Activated CD4-positive, alpha-beta memory T cell treated with anti-CD3 and anti-CD28 coated beads, Interleukin-2, amount 10 ng/mL, durations not matched to agents 7 days and 5 days (primary cell): ENCODE measurements at regions not wholly inside any gene's neighbourhood (a gene's known extent, or its start where the extent isn't known, plus 50 kb on each side); places are given as distances from the start of the nearest gene placed in this dataset.

Experiments
- CTCF ChIA-PET: fragments of 350-600 bp; sonication (Branson Sonifier 250); formaldehyde crosslinking; loops from one replicate; lab custom pipeline; 2021; ENCODE audit warnings: antibody characterized with exemption, inconsistent platforms; lab: Charles Lee
- POLR2A ChIA-PET: fragments of 350-600 bp; sonication (Branson Sonifier 250); formaldehyde crosslinking; loops from one replicate; lab custom pipeline; 2021; ENCODE audit warnings: antibody characterized with exemption; lab: Charles Lee
- DNase-seq: peaks from one replicate; pipeline ENCODE4 v3.0.0-alpha.2; 2020
- H3K27ac Mint-ChIP-seq: one replicate; pipeline ENCODE4 v1.8.0; 2021; ENCODE audit warnings: mild to moderate bottlenecking, mixed read lengths
- H3K27me3 Mint-ChIP-seq: one replicate; pipeline ENCODE4 v1.8.0; 2021; ENCODE audit warnings: mixed read lengths
- H3K36me3 Mint-ChIP-seq: one replicate; pipeline ENCODE4 v1.8.0; 2021; ENCODE audit warnings: low read depth, mixed read lengths
- H3K4me1 Mint-ChIP-seq: one replicate; pipeline ENCODE4 v1.8.0; 2021; ENCODE audit warnings: mixed read lengths
- H3K4me3 Mint-ChIP-seq: one replicate; pipeline ENCODE4 v1.8.0; 2021; ENCODE audit warnings: mild to moderate bottlenecking, mixed read lengths
- H3K9me3 Mint-ChIP-seq: one replicate; pipeline ENCODE4 v1.8.0; 2021; ENCODE audit warnings: mixed read lengths

GRCh38 chr3:160141485-160142185 is 83.6 kb upstream of the C3orf80 start:
- H3K27me3 Mint-ChIP-seq: peaks cover 3% of the 10 kb centered on the region
- no peak overlapping the region for H3K27ac Mint-ChIP-seq
- no peak for DNase-seq
- peaks cover 25% of the 10 kb centered on the region for H3K9me3 Mint-ChIP-seq
- peaks cover 7% of the 10 kb centered on the region for H3K4me1 Mint-ChIP-seq
- no peak overlapping the region for H3K4me3 Mint-ChIP-seq
- ChIA-PET POLR2A (no interaction called here), CTCF (no interaction called here)
- peaks cover 3% of the 10 kb centered on the region for H3K36me3 Mint-ChIP-seq

DNA sequence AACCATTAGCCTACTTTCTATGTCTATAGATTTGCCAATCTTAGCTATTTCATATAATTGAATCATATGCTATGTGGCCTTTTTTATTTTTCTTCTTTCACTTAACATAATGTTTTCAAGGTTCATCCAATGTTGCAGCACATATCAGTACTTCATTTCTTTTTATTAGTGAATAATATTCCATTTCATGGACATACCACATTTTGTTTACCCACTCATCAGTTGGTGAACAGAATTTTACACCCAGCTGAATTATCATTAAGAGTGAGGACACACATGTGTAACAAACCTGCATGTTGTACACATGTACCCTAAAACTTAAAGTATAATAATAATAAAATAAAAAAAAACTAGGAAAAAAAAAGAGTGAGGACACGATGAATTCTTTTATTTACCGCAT is 81.7 kb upstream of the C3orf80 start:
- H3K27me3 Mint-ChIP-seq: no peaks in the 10 kb centered on the region
- no peak overlapping the region for H3K4me3 Mint-ChIP-seq
- CTCF ChIA-PET: no interaction called here
- H3K9me3 Mint-ChIP-seq: peaks cover 25% of the 10 kb centered on the region
- H3K27ac Mint-ChIP-seq: no peak overlapping the region
- peaks cover 7% of the 10 kb centered on the region for H3K4me1 Mint-ChIP-seq
- H3K36me3 Mint-ChIP-seq: peaks cover 3% of the 10 kb centered on the region
- POLR2A ChIA-PET: no interaction called here
- DNase-seq: no peak

DNA sequence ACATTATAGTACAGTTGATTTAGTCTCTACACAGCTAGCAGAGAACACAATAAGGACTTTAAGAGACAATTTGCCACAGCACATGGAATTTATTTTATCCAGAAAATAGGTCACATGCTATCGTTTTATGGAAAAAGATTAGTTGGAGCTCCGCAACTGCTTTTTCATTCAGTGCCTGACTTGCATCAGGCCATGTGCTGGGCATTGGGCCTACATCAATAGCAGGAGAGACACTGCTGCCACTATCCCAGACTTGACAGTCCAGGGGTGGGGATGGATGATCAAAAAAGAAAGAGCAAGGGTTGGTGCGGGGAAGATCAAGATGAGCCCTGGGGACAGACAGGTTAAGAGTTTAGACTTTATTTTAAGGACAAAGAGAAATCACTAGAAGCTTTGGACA is 75.2 kb upstream of the C3orf80 start:
- no peaks in the 10 kb centered on the region for H3K36me3 Mint-ChIP-seq
- H3K4me1 Mint-ChIP-seq: no peaks in the 10 kb centered on the region
- POLR2A ChIA-PET: no interaction called here
- H3K27me3 Mint-ChIP-seq: peaks cover 6% of the 10 kb centered on the region
- no peak overlapping the region for H3K4me3 Mint-ChIP-seq
- DNase-seq: no peak
- H3K27ac Mint-ChIP-seq: no peak overlapping the region
- no peaks in the 10 kb centered on the region for H3K9me3 Mint-ChIP-seq
- CTCF ChIA-PET: no interaction called here

DNA sequence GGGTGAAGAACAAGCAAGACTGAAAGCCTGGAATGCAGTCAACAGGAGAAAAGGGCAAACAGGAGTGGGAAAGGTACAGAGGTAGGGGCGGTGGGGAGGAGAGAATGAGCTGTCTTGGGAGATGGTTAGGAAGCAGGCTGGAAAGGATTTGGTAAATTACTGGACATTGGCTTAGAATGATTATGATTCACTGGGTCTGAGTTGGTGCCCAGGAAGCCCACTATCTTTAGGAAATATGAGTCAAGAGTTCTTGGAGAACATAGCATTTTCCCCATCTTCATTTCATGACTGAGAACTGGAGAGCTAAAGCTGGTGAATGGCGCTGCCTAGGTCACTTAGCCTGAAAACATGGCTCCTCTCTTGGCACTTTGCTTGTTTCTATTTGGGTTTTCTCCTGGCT is 74.7 kb upstream of the C3orf80 start:
- ChIA-PET POLR2A (no interaction called here), CTCF (no interaction called here)
- no peaks in the 10 kb centered on the region for H3K36me3 Mint-ChIP-seq
- no peaks in the 10 kb centered on the region for H3K9me3 Mint-ChIP-seq
- H3K27ac Mint-ChIP-seq: no peak overlapping the region
- H3K4me1 Mint-ChIP-seq: no peaks in the 10 kb centered on the region
- DNase-seq: no peak
- H3K27me3 Mint-ChIP-seq: peaks cover 6% of the 10 kb centered on the region
- H3K4me3 Mint-ChIP-seq: no peak overlapping the region

- Mint-ChIP-seq H3K9me3 (no peaks in the 10 kb centered on the region), H3K4me3 (no peak overlapping the region), H3K27ac (no peak overlapping the region), H3K36me3 (no peaks in the 10 kb centered on the region), H3K27me3 (peaks cover 6% of the 10 kb centered on the region), H3K4me1 (no peaks in the 10 kb centered on the region)
- ChIA-PET CTCF (interaction anchor here (0.7 kb wide), 1 partner anchor 124 kb away, joined by 3 read pairs; no protein-coding TSS in a partner anchor), POLR2A (no interaction called here)
- DNase-seq: no peak
Observed at GRCh38 chr3:160152638-160153037, 72.6 kb upstream of the C3orf80 start.

DNA sequence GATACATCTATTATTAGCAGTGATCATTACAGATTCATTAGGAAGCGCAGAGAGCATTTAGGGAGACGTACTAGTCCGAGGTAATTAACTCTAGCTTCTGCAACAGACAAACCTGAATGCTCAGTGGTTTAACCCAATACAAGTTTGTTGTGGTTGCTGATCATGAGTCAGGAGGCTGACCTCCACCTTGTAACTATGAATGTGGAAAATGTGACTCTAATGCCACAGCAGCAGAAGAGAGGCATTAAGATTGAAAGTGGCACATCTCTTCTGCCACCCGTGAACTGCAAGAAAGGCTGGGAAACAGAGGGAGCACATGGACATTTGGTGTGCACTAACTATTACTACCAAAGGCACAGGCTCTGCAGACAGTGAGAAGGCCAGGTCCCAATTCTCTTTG is 71.2 kb upstream of the C3orf80 start:
- H3K9me3 Mint-ChIP-seq: no peaks in the 10 kb centered on the region
- DNase-seq: no peak
- POLR2A ChIA-PET: no interaction called here
- no peaks in the 10 kb centered on the region for H3K36me3 Mint-ChIP-seq
- CTCF ChIA-PET: no interaction called here
- H3K4me3 Mint-ChIP-seq: no peak overlapping the region
- H3K27ac Mint-ChIP-seq: no peak overlapping the region
- no peaks in the 10 kb centered on the region for H3K4me1 Mint-ChIP-seq
- H3K27me3 Mint-ChIP-seq: peaks cover 6% of the 10 kb centered on the region

GRCh38 chr3:160154596-160154995 is 70.6 kb upstream of the C3orf80 start:
- Mint-ChIP-seq H3K36me3 (no peaks in the 10 kb centered on the region), H3K27me3 (peaks cover 10% of the 10 kb centered on the region), H3K27ac (no peak overlapping the region), H3K4me1 (no peaks in the 10 kb centered on the region), H3K9me3 (no peaks in the 10 kb centered on the region), H3K4me3 (no peak overlapping the region)
- ChIA-PET POLR2A (no interaction called here), CTCF (interaction anchor here (0.6 kb wide), 1 partner anchor 1275 kb away, joined by 4 read pairs; no protein-coding TSS in a partner anchor)
- no peak for DNase-seq

DNA sequence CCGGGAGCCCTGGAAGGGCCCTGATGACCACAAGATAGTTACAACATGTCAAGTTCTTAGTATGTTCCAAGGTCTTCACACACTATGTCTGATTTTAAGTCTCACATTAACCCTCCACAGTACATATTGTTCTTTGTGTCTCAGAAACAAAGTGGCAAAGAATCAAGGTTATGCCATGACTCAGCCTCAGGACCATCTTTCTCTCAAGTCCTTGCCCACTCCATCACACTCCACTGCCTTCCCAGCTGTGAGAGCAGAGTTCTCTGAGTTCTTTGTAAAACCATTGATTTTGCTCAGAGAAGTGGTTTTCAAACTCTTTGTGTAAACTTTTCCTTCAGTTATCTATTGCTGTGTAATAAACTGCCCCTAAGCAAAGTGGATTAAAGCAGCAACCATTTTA is 67.9 kb upstream of the C3orf80 start:
- CTCF ChIA-PET: no interaction called here
- Mint-ChIP-seq H3K36me3 (no peaks in the 10 kb centered on the region), H3K9me3 (no peaks in the 10 kb centered on the region), H3K27me3 (peaks cover 9% of the 10 kb centered on the region), H3K4me3 (no peak overlapping the region), H3K4me1 (no peaks in the 10 kb centered on the region), H3K27ac (no peak overlapping the region)
- POLR2A ChIA-PET: no interaction called here
- DNase-seq: no peak

DNA sequence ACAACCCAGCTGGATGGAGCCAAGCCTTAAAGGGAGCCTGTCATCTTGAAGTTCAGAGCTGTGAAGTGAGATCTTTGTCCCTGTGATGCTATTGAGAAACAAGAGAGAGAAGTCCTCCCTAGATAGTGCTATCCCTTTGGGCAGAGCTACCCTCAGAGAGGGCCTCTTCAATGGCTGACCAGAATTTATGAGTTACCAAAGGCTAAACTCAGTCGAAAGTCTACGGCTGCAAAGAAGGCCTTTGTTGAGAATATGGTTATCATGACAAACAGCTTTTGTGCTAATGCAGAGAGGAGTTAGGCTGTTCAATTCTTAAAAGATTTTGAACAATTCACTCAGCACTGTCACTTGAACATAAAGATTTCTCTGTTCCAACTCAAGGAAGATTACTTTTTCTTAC is 65.9 kb upstream of the C3orf80 start:
- CTCF ChIA-PET: no interaction called here
- no peaks in the 10 kb centered on the region for H3K4me1 Mint-ChIP-seq
- no peak for DNase-seq
- H3K27me3 Mint-ChIP-seq: peaks cover 20% of the 10 kb centered on the region
- H3K36me3 Mint-ChIP-seq: no peaks in the 10 kb centered on the region
- POLR2A ChIA-PET: no interaction called here
- H3K9me3 Mint-ChIP-seq: no peaks in the 10 kb centered on the region
- H3K27ac Mint-ChIP-seq: no peak overlapping the region
- no peak overlapping the region for H3K4me3 Mint-ChIP-seq

- Mint-ChIP-seq H3K27ac (no peak overlapping the region), H3K36me3 (no peaks in the 10 kb centered on the region), H3K27me3 (peaks cover 19% of the 10 kb centered on the region), H3K4me1 (no peaks in the 10 kb centered on the region), H3K4me3 (no peak overlapping the region), H3K9me3 (no peaks in the 10 kb centered on the region)
- DNase-seq: no peak
- POLR2A ChIA-PET: no interaction called here
- CTCF ChIA-PET: no interaction called here
Observed at GRCh38 chr3:160159806-160160205, 65.4 kb upstream of the C3orf80 start.

DNA sequence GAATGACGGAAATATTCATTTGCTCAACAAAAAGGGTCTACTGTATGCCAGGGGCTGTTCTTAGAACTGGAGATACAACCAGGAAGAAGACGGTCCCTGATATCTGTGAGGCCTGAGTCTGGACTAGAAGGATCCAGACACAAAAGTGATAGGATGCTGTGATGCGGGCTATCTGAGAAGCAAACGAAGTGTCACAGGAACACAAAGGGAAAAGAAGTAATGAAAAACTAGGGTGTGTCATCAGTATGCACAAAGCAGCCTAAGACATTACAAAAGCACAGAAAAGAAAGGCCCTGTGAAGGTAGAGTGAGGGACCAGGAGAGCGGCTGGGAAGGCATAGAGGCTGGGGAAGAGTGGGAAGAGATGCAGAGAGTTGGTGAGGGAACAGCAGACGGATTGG is 63.3 kb upstream of the C3orf80 start:
- CTCF ChIA-PET: interaction anchor here (1.4 kb wide), 1 partner anchor 181 kb away, joined by 3 read pairs; no protein-coding TSS in a partner anchor
- H3K27me3 Mint-ChIP-seq: peaks cover 26% of the 10 kb centered on the region

DNA sequence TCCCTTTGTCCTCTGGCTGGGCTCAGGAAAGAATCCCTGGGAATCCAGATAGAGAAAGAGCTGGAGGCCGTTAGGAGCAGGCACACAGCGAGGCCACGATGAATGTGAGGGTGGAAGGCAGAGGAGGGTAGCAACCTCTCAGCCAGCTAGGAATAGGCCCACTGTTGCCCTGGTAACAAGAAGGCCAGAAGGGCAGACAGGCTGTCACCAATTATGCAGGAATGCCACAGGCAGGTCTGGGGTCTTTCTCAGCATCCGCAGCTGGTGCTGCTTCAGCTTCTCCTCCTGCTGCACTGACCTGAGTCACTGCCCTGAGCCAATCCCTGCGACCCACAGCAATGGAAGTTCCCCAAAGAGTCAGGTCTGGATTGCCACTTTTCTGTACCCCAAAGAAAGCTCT is 62.8 kb upstream of the C3orf80 start:
- H3K27me3 Mint-ChIP-seq: peaks cover 26% of the 10 kb centered on the region
- no peaks in the 10 kb centered on the region for H3K9me3 Mint-ChIP-seq
- H3K36me3 Mint-ChIP-seq: no peaks in the 10 kb centered on the region
- no peak overlapping the region for H3K4me3 Mint-ChIP-seq
- ChIA-PET POLR2A (interaction anchor here (1.6 kb wide), 1 partner anchor 287 kb away, joined by 5 read pairs; the partner anchor contains the start of gene TRIM59), CTCF (interaction anchor here (1.1 to 1.4 kb wide), 4 partner anchors 48 to 181 kb away, joined by 3 to 5 read pairs (median 4); partner anchors contain the start of gene IL12A)
- no peak overlapping the region for H3K27ac Mint-ChIP-seq
- no peaks in the 10 kb centered on the region for H3K4me1 Mint-ChIP-seq
- DNase-seq: no peak

More for the DNA sequence above, 63.3 kb upstream of the C3orf80 start:
- DNase-seq: no peak
- no peak overlapping the region for H3K27ac Mint-ChIP-seq
- POLR2A ChIA-PET: no interaction called here
- no peaks in the 10 kb centered on the region for H3K36me3 Mint-ChIP-seq
- H3K4me1 Mint-ChIP-seq: no peaks in the 10 kb centered on the region
- H3K9me3 Mint-ChIP-seq: no peaks in the 10 kb centered on the region
- H3K4me3 Mint-ChIP-seq: no peak overlapping the region

DNA sequence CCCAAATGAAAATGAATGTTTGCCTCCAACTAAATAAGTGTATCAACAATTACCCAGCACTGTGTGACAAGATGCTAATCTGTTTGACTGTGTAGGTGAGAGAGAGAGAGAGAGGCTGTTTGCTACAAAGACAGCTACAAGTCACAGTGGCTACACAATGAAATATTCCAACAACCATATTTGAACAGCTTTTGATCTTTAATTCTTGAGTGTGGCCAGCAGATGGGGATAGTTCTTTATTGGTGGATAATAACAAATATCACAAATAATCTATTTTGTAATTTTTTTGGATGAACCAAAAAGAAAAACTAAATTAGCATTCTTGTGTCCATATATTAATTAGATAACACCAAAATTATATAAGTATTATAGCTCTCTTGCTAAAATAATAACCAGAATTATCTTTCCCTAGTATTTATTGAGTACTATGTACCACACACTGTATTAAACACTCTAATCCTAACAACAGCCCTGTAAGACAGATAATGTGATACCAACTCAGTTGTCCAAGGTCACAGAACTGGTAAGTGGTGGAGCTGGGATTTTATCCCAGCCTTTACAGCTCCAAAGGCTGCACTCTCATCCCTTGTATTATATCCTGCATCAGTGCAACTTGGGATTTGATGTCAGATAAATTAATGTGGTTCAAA is 61.9 kb upstream of the C3orf80 start:
- DNase-seq: no peak
- no peak overlapping the region for H3K4me3 Mint-ChIP-seq
- H3K4me1 Mint-ChIP-seq: no peaks in the 10 kb centered on the region
- no peaks in the 10 kb centered on the region for H3K9me3 Mint-ChIP-seq
- H3K36me3 Mint-ChIP-seq: no peaks in the 10 kb centered on the region
- ChIA-PET CTCF (interaction anchor here (1.0 to 1.4 kb wide), 9 partner anchors 24 to 323 kb away, joined by 3 to 5 read pairs (median 3); partner anchors contain the start of genes IL12A and TRIM59), POLR2A (interaction anchor here (1.6 kb wide), 1 partner anchor 286 kb away, joined by 5 read pairs; the partner anchor contains the start of gene TRIM59)
- H3K27ac Mint-ChIP-seq: no peak overlapping the region
- peaks cover 26% of the 10 kb centered on the region for H3K27me3 Mint-ChIP-seq
